IPS-15b (cell line): ENCODE measurements at regions not wholly inside any gene's neighbourhood (a gene's known extent, or its start where the extent isn't known, plus 50 kb on each side); places are given as distances from the start of the nearest gene placed in this dataset.

Source experiments
- H3K27me3 ChIP-seq: one replicate; pipeline ENCODE4 v1.6.1; 2013; ENCODE audit warnings: low read length; ENCODE audit not compliant: control insufficient read depth, insufficient read depth
- H3K36me3 ChIP-seq: one replicate; pipeline ENCODE4 v1.6.1; 2013; ENCODE audit warnings: low read length; ENCODE audit not compliant: control insufficient read depth, insufficient read depth
- H3K4me1 ChIP-seq: one replicate; pipeline ENCODE4 v1.6.1; 2013; ENCODE audit warnings: mild to moderate bottlenecking, low read length; ENCODE audit not compliant: control insufficient read depth, insufficient read depth
- H3K4me3 ChIP-seq: one replicate; pipeline ENCODE4 v1.5.1; 2013; ENCODE audit warnings: low read depth, low read length
- H3K9ac ChIP-seq: one replicate; pipeline ENCODE4 v1.6.1; 2013; ENCODE audit warnings: low read depth, mild to moderate bottlenecking, low read length
- H3K9me3 ChIP-seq: one replicate; pipeline ENCODE4 v1.6.1; 2013; ENCODE audit warnings: mild to moderate bottlenecking, low read length; ENCODE audit not compliant: control insufficient read depth, insufficient read depth

DNA sequence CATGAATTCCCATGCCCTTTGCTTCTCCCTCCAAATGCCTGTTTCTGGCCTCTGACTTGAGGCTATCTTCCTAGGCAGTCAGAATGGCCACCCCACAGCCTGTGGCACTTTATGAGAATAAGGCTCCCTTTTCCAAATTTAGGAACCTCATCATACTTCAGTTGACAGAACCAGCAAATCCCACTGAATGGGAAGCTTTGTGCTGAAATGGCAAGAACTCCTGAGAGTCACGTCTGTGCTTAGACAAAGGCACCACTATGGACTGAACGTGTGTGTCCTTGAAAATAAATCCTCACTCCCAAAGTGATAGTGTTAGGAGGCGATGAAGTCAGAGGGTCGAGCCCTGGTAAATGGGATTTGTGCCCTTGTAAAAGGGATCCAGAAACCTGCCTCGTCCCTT lies 559.9 kb upstream of the SOX11 start:
- H3K36me3 ChIP-seq, result no peaks in the 10 kb centered on the region
- H3K9ac ChIP-seq, result no peak overlapping the region
- no peak overlapping the region for H3K4me3 ChIP-seq
- H3K9me3 ChIP-seq, result no peaks in the 10 kb centered on the region
- H3K4me1 ChIP-seq, result no peaks in the 10 kb centered on the region
- no peaks in the 10 kb centered on the region for H3K27me3 ChIP-seq

DNA sequence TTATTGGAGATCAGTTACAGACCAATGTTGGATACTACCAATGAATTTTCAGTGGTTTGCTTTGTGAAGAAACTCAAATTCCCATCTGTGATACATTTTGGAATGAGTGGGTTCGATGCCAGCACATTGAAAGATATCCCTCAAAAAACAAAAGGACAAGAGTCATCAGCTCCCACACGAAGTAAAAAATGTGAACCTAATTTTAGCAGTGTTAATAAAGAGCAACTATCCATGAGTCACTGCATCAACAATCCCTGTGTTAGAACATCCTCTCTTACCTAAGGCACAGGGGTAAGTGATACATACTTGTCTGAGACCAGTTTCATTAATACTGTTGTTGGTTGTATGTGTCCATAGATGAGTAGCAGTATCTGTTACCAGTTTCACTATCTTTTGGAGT lies 551.8 kb upstream of the SOX11 start:
- Histone ChIP-seq H3K4me1 (no peaks in the 10 kb centered on the region), H3K9ac (no peak overlapping the region), H3K4me3 (no peak overlapping the region), H3K27me3 (no peaks in the 10 kb centered on the region), H3K36me3 (no peaks in the 10 kb centered on the region), H3K9me3 (no peaks in the 10 kb centered on the region)

DNA sequence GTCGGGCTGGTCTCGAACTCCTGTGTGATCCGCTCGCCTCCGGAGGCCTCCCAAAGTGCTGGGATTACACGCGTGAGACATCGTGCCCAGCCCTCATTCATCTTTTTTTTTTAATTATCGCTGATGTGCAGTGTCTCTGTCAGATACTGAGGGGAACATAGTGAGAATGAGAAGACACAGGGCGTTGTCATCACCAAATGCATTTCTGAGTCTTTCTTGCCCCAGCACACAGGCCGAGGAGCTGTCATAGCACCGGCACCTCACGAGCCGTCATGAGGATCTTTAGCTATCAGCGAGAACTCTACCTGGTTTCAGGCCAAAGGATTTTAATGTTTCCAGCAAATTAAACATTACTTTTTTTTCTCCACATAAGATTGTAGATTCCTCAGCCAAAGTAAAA lies 548.0 kb upstream of the SOX11 start:
- Histone ChIP-seq H3K4me1 (no peaks in the 10 kb centered on the region), H3K9me3 (no peaks in the 10 kb centered on the region), H3K27me3 (no peaks in the 10 kb centered on the region), H3K9ac (no peak overlapping the region), H3K4me3 (no peak overlapping the region), H3K36me3 (no peaks in the 10 kb centered on the region)

DNA sequence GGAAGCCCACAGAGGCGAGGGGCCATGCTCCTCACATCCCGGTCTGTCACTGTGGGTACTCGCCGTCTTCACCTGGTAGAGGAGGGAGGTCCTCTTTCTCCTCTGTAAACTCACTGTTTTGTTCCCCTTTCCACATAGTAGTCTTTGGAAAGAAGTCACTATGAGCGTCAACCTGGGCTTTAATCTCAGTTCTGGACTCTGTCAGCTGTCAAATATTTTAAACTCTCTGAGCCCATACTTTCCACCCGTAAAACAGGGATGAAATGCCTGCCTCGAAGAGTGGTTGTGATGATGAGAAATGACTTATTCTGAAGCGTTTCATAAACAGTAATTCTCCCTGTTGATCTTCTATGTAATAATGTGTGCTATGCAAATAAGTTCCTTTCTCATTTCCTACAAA lies 547.1 kb upstream of the SOX11 start:
- no peaks in the 10 kb centered on the region for H3K4me1 ChIP-seq
- no peak overlapping the region for H3K4me3 ChIP-seq
- H3K27me3 ChIP-seq, result no peaks in the 10 kb centered on the region
- no peak overlapping the region for H3K9ac ChIP-seq
- no peaks in the 10 kb centered on the region for H3K36me3 ChIP-seq
- H3K9me3 ChIP-seq, result no peaks in the 10 kb centered on the region

DNA sequence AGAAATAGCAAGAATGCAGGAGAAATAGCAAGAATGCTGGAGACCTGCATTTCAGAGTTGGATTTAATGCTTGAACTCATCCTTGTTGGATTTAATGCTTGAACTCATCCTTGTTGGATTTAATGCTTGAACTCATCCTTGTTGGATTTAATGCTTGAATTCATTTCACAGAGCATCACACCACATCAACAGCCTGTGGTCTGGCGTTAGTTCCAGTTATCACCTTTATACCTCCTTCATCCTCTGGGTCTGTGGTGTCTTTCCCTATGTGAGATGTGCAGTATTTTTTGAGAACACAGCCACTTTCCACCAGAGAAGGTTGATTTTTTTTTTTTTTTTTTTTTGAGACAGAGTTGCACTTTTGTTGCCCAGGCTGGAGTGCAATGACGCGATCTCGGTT lies 546.4 kb upstream of the SOX11 start:
- H3K4me1 ChIP-seq, result no peaks in the 10 kb centered on the region
- H3K27me3 ChIP-seq, result no peaks in the 10 kb centered on the region

DNA sequence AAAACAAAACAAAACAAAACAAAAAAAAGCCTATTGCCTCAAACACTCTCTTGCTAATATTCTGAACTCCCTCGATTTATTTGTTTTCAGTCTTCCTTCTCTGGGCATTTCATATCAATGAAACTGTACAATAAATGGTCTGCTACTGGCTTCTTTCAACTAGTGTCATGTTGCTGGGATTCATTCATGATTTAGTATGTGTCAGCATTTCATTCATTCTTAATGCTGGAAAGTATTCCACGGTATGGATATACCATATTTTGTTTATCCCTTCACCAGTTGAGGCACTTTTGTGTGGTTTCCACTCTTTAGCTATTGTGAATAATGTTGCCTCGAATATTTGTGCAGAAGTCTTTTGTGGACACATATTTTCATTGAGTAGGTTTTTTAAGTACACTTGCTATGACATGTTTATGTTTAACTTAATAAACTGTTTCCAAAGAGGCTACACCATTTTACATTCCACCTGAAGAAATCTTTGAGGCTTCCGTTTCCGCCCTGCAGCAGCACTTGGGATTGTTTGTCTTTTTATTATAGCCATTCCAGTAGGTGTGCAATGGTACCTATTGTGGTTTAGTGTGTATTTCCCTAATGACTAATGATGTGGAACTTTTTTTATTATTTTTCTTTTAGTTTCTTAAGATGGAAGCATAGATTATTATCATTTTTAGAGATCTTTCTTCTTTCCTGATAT lies 543.6 kb upstream of the SOX11 start:
- H3K36me3 ChIP-seq, result no peaks in the 10 kb centered on the region
- H3K27me3 ChIP-seq, result no peaks in the 10 kb centered on the region
- no peak overlapping the region for H3K4me3 ChIP-seq
- no peaks in the 10 kb centered on the region for H3K4me1 ChIP-seq
- no peaks in the 10 kb centered on the region for H3K9me3 ChIP-seq
- no peak overlapping the region for H3K9ac ChIP-seq

More for the DNA sequence above, 546.4 kb upstream of the SOX11 start:
- Histone ChIP-seq H3K9me3 (no peaks in the 10 kb centered on the region), H3K4me3 (no peak overlapping the region), H3K36me3 (no peaks in the 10 kb centered on the region), H3K9ac (no peak overlapping the region)

DNA sequence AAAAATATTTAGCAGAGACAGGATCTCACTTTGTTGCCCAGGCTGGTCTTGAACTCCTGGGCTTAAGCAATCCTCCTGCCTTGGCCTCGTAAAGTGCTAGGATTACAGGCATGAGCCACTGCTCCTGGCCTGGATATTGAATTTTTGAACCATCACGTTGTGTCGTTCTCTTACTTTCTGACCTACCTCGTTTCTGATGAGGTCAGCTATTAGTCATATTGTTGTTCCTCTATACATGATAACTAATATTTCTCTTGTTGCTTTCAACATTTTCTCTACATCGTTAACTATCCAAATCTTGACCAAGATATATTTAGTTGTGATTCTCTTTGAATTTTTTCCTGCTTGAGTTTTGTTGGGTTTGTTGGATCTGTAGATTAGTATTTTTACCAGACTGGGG lies 541.3 kb upstream of the SOX11 start:
- Histone ChIP-seq H3K9ac (no peak overlapping the region), H3K4me1 (no peaks in the 10 kb centered on the region), H3K36me3 (no peaks in the 10 kb centered on the region), H3K9me3 (no peaks in the 10 kb centered on the region), H3K27me3 (no peaks in the 10 kb centered on the region), H3K4me3 (no peak overlapping the region)

DNA sequence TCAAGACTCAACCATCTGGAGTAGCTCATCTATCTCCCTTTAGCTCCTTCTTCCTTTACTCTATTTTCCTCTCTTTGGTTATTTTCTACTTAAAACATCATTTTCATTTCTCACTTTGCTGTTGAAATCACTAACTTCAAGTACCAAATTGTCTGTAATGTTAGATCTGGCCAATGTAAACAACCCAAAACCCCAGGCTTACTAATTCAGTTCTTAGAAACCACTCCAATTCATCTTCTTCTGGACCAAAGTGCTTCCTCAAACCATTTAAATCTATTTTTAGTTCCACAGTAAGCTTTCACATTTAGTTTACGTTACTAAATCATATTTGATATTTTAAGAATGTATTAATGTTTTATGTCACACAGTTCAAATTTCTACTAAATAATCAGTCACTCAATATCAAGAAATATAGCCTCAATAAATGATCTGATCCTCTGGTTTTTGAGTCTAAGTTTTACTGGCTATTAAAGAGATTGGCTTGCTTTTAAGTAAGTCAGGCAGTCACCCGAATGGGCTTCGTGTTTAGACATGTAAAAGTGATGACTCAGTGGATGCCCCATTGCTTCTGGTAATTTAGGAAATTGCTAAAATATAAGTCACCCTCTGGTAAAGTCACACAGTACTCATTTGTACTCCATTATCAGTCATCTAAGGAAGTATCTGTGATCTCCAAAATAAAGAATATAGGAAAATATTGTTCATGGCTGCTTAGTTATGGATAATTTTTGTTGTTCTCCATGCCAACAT lies 527.2 kb upstream of the SOX11 start:
- Histone ChIP-seq H3K9ac (no peak overlapping the region), H3K4me3 (no peak overlapping the region), H3K27me3 (no peaks in the 10 kb centered on the region), H3K9me3 (no peaks in the 10 kb centered on the region), H3K36me3 (no peaks in the 10 kb centered on the region), H3K4me1 (no peaks in the 10 kb centered on the region)

DNA sequence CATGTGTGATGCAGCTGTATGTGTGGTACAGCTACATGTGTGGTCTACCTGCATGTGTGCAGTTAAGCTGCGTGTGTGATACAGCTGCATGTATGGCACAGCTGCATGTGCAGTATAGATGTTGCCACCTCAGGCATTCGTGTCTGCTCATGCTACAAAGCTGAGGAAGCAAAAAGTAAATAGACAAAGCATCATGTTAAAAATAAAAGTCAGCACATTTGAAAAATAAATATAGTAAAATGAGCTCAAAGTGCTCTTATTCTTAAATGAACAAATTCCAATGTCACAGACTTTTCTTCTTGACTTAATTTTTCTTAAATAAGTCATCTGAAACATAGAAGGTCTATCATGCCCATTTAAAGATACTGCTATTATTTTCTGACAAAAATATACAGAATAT lies 519.3 kb upstream of the SOX11 start:
- no peaks in the 10 kb centered on the region for H3K4me1 ChIP-seq
- no peak overlapping the region for H3K4me3 ChIP-seq
- H3K27me3 ChIP-seq, result no peaks in the 10 kb centered on the region
- no peak overlapping the region for H3K9ac ChIP-seq
- H3K9me3 ChIP-seq, result no peaks in the 10 kb centered on the region
- H3K36me3 ChIP-seq, result no peaks in the 10 kb centered on the region

DNA sequence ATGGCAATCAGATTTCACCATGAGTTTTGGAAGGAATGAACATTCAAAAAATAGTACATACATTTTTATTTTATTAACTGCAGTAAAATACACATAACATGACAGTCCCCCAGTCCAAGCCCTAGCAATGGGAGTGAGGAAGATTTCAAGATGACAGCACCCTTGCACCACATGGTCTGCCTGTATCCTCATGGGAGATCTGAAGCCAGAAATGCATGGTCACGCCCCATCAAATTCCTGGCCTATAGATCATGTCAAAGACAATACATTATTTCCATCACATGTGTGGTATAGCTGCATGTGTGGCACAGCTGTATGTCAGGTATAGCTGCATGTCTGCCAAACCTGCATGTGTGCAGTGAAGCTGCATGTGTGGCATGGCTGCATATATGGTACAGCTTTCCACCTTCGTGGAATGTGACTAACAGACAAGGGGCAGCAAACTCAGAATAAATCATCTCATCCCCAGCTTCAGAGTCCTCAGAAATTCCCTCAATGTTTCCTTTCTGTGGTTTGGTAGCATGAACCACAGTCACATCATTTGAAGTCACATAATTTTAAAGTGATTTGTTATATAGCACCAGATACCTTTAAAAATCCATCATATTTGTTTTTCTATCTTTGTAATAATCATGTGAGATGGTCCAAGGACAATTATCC lies 518.2 kb upstream of the SOX11 start:
- Histone ChIP-seq H3K9ac (no peak overlapping the region), H3K9me3 (no peaks in the 10 kb centered on the region)

DNA sequence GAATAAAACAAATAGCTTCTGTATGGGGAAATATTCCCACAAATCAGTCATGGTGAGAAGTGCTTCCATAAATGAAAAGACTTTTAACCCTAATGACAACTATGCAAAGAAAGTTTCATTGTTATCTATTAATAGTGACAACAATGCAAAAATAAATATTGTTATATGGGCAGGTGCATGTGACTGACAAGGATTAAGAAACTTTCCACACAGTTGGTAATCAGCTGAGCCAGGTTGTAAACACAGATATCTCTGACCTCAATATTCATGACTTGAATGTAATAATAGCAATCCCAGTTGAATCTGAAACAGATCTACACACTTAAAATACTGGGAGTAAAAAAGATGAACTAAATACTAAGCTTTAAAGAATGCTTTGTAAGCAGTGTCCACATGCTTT lies 517.0 kb upstream of the SOX11 start:
- H3K4me1 ChIP-seq, result no peaks in the 10 kb centered on the region
- H3K9me3 ChIP-seq, result no peaks in the 10 kb centered on the region
- H3K27me3 ChIP-seq, result no peaks in the 10 kb centered on the region
- no peaks in the 10 kb centered on the region for H3K36me3 ChIP-seq
- H3K9ac ChIP-seq, result no peak overlapping the region
- no peak overlapping the region for H3K4me3 ChIP-seq

More for the DNA sequence above, 518.2 kb upstream of the SOX11 start:
- Histone ChIP-seq H3K27me3 (no peaks in the 10 kb centered on the region), H3K36me3 (no peaks in the 10 kb centered on the region), H3K4me1 (no peaks in the 10 kb centered on the region), H3K4me3 (no peak overlapping the region)

DNA sequence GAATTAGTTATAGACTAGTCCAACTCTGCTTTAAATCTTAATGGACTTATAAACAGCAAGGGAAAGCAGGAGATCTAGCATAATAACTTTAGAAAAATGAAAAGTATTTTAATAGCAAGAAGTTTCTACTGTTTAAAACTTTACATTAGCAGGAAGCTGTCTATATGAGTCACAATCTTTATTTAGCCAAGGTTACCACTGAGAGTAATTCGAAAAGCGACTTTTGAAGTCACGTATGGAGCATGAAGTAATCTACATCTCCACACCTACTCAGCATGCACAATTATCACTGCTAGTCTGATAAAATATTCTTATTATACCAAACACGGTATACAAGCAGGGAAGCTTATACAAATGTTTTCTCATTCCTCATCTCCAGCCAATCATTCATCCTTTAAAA lies 515.4 kb upstream of the SOX11 start:
- Histone ChIP-seq H3K27me3 (no peaks in the 10 kb centered on the region), H3K36me3 (no peaks in the 10 kb centered on the region), H3K9me3 (no peaks in the 10 kb centered on the region), H3K9ac (no peak overlapping the region), H3K4me1 (no peaks in the 10 kb centered on the region), H3K4me3 (no peak overlapping the region)
